IMR-90 (cell line): ENCODE measurements at regions not wholly inside any gene's neighbourhood (a gene's known extent, or its start where the extent isn't known, plus 50 kb on each side); places are given as distances from the start of the nearest gene placed in this dataset.

Experiments used
- ATAC-seq: fragments of 200-7000 bp; cut with Tn5 transposase; 2 replicates; pipeline ENCODE4 v1.9.1; 2020; ENCODE audit warnings: low read depth, mild to moderate bottlenecking, moderate library complexity
- BruUV-seq: library from RNA; stranded (reverse); fragments of 400-500 nt; replicated peaks from 2 replicates; lab custom pipeline; 2021; lab: Mats Ljungman, UMichigan
- CTCF ChIA-PET: fragments of 300-600 bp; formaldehyde crosslinking; extraction: SDS; loops from one replicate; lab custom pipeline; 2021; ENCODE audit warnings: antibody characterized with exemption; lab: Yijun Ruan, JAX
- POLR2A ChIA-PET: fragments of 300-600 bp; sonication (Branson Sonifier 250); formaldehyde crosslinking; loops from one replicate; lab custom pipeline; 2022; ENCODE audit warnings: antibody characterized with exemption; ENCODE audit not compliant: unreplicated experiment; lab: Charles Lee
- DNase-seq: peaks from one replicate; pipeline ENCODE4 v3.0.0; 2013
- H2AFZ ChIP-seq: replicated peaks from 2 replicates; pipeline ENCODE3; 2013; ENCODE audit warnings: low read length, mild to moderate bottlenecking; ENCODE audit not compliant: poor library complexity
- H2AK5ac ChIP-seq: 2 replicates; pipeline ENCODE4 v1.6.1; 2013; ENCODE audit warnings: low read depth, low read length, inconsistent platforms
- H2AK9ac ChIP-seq: replicated peaks from 2 replicates; pipeline ENCODE3; 2013; ENCODE audit warnings: mild to moderate bottlenecking, low read depth, low read length, moderate library complexity; ENCODE audit not compliant: poor library complexity
- H2BK120ac ChIP-seq: 2 replicates; pipeline ENCODE4 v1.6.1; 2013; ENCODE audit warnings: low read depth, low read length, inconsistent platforms
- H2BK15ac ChIP-seq: 3 replicates; pipeline ENCODE4 v1.6.1; 2013; ENCODE audit warnings: low read depth, low read length, inconsistent platforms
- H2BK20ac ChIP-seq: 2 replicates; pipeline ENCODE4 v1.6.1; 2013; ENCODE audit warnings: low read depth, mild to moderate bottlenecking, inconsistent platforms, low read length, moderate library complexity
- H2BK5ac ChIP-seq: 2 replicates; pipeline ENCODE4 v1.6.1; 2013; ENCODE audit warnings: mild to moderate bottlenecking, low read depth, low read length, inconsistent platforms; ENCODE audit not compliant: poor library complexity, severe bottlenecking
- H3K14ac ChIP-seq: replicated peaks from 2 replicates; pipeline ENCODE4 v1.6.1; 2013; ENCODE audit warnings: low read depth, low read length, inconsistent platforms
- H3K18ac ChIP-seq: 2 replicates; pipeline ENCODE4 v1.6.1; 2013; ENCODE audit warnings: low read depth, low read length, control low read depth
- H3K23ac ChIP-seq: 2 replicates; pipeline ENCODE4 v1.6.1; 2013; ENCODE audit warnings: low read depth, low read length, inconsistent platforms
- H3K27ac ChIP-seq: 2 replicates; pipeline ENCODE4 v1.5.1; 2013; ENCODE audit warnings: mild to moderate bottlenecking, control low read depth, low read length; ENCODE audit not compliant: insufficient read depth
- H3K27me3 ChIP-seq: 2 replicates; pipeline ENCODE4 v1.6.1; 2013; ENCODE audit warnings: low read length; ENCODE audit not compliant: control insufficient read depth, insufficient read depth
- H3K36me3 ChIP-seq: 2 replicates; pipeline ENCODE4 v1.6.1; 2013; ENCODE audit warnings: low read length, mixed read lengths; ENCODE audit not compliant: control insufficient read depth, insufficient read depth
- H3K4ac ChIP-seq: 2 replicates; pipeline ENCODE4 v1.6.1; 2013; ENCODE audit warnings: low read depth, low read length, inconsistent platforms
- H3K4me1 ChIP-seq: 2 replicates; pipeline ENCODE4 v1.6.1; 2013; ENCODE audit warnings: low read length, mixed read lengths; ENCODE audit not compliant: control insufficient read depth, insufficient read depth
- H3K4me2 ChIP-seq: 2 replicates; pipeline ENCODE4 v1.6.1; 2013; ENCODE audit warnings: low read depth, mild to moderate bottlenecking, control low read depth, low read length, moderate library complexity
- H3K4me3 ChIP-seq: 2 replicates; pipeline ENCODE4 v1.5.1; 2013; ENCODE audit warnings: low read depth, mild to moderate bottlenecking, control low read depth, low read length, moderate library complexity; ENCODE audit not compliant: insufficient read depth
- H3K56ac ChIP-seq: 2 replicates; pipeline ENCODE4 v1.6.1; 2013; ENCODE audit warnings: low read length, inconsistent platforms; ENCODE audit not compliant: insufficient read depth; ENCODE audit errors: extremely low read depth
- H3K79me1 ChIP-seq, 2 experiments: 2 replicates each; pipeline ENCODE4 v1.6.1; 2013; ENCODE audit warnings: low read length in 2 of 2, inconsistent platforms in 1 of 2, low read depth in 1 of 2
- H3K9ac ChIP-seq: 2 replicates; pipeline ENCODE4 v1.6.1; 2013; ENCODE audit warnings: low read depth, low read length, control low read depth
- H3K9me1 ChIP-seq: 2 replicates; pipeline ENCODE4 v1.6.1; 2013; ENCODE audit warnings: low read length, inconsistent platforms; ENCODE audit not compliant: insufficient read depth
- H3K9me3 ChIP-seq: 2 replicates; pipeline ENCODE4 v1.6.1; 2013; ENCODE audit warnings: low read length; ENCODE audit not compliant: control insufficient read depth, insufficient read depth
- H4K20me1 ChIP-seq: 2 replicates; pipeline ENCODE4 v1.6.1; 2013; ENCODE audit warnings: low read length, inconsistent platforms; ENCODE audit not compliant: insufficient read depth
- H4K5ac ChIP-seq: 2 replicates; pipeline ENCODE4 v1.6.1; 2013; ENCODE audit warnings: mild to moderate bottlenecking, low read depth, low read length, control low read depth
- H4K8ac ChIP-seq, 2 experiments: 2 replicates each; pipeline ENCODE4 v1.6.1; 2013; ENCODE audit warnings: low read depth in 2 of 2, low read length in 2 of 2, control low read depth in 1 of 2, inconsistent platforms in 1 of 2
- H4K91ac ChIP-seq: 2 replicates; pipeline ENCODE4 v1.6.1; 2013; ENCODE audit warnings: low read depth, low read length, inconsistent platforms; ENCODE audit not compliant: insufficient read depth
- BHLHE40 ChIP-seq: fragments of 150-350 bp; IDR thresholded peaks from 2 replicates; pipeline ENCODE4 v1.6.1; 2016; ENCODE audit warnings: mild to moderate bottlenecking, low read depth, low read length
- CHD1 ChIP-seq: IDR thresholded peaks from 2 replicates; pipeline ENCODE4 v1.6.1; 2012; ENCODE audit warnings: low read depth, low read length, improper control_type of control experiment
- MAFK ChIP-seq: IDR thresholded peaks from 2 replicates; pipeline ENCODE4 v1.6.1; 2012; ENCODE audit warnings: low read depth, low read length, improper control_type of control experiment
- MAZ ChIP-seq: IDR thresholded peaks from 2 replicates; pipeline ENCODE4 v1.6.1; 2012; ENCODE audit warnings: low read depth, mild to moderate bottlenecking, low read length, improper control_type of control experiment, moderate library complexity, borderline replicate concordance
- NFE2L2 ChIP-seq: fragments of 150-350 bp; IDR thresholded peaks from 2 replicates; pipeline ENCODE4 v1.6.1; 2016; ENCODE audit warnings: low read depth, mild to moderate bottlenecking, low read length
- POLR2A ChIP-seq: IDR thresholded peaks from 2 replicates; pipeline ENCODE4 v1.6.1; 2012; ENCODE audit warnings: mild to moderate bottlenecking, low read depth, low read length
- SMC3 ChIP-seq: fragments of 150-350 bp; IDR thresholded peaks from 2 replicates; pipeline ENCODE4 v1.6.1; 2016; ENCODE audit warnings: low read depth, mild to moderate bottlenecking, antibody characterized with exemption, low read length, moderate library complexity
- WGBS, 2 experiments: methylation state at CpG; one replicate each; pipeline versions ENCODE4 v1.1.5 to v1.1.7; 2013; ENCODE audit warnings: missing lambda C conversion rate in 2 of 2; ENCODE audit not compliant: insufficient read length in 1 of 2; ENCODE audit errors: extremely low coverage in 2 of 2; 5-methylcytosine and 5-hydroxymethylcytosine counted together
- dilution Hi-C: fragments of 300-500 bp; cut with HindIII; formaldehyde crosslinking; loops from one replicate; pipeline ENCODE4 v1.14.3; 2018; ENCODE audit warnings: low sequenced_read_pairs; ENCODE audit not compliant: unreplicated experiment
- in situ Hi-C: fragments of 300-500 bp; cut with MboI; formaldehyde crosslinking; loops from 3 replicates; pipeline ENCODE4 v1.14.3; 2019; ENCODE audit warnings: low sequenced_read_pairs, inconsistent platforms, mixed read lengths
- intact Hi-C: fragments of 100-400 bp; cut with micrococcal nuclease; formaldehyde crosslinking; loops from 2 replicates; pipeline ENCODE4 v1.10.0; 2022

DNA sequence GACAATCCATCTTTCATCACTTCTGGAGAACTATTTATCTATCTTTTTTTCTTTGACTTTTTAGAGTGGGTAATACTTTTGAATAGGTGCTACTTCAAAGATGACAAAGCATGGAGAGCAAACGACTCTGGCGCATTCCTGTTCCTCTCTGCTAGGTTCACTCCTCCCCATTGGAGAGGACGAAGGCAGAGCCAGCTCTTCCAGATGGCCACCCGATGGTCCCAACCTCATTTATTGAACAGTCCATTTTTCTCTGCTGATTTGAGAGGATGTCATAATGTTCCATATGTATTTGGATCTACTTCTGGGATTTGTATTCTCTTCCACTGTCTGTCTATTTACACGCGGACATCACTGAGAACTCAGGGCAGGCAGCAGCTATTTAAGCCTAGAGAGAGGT is 284.3 kb upstream of the CXCR4 start:
- in situ Hi-C loops = no loop called here
- no peak for DNase-seq
- H2BK15ac ChIP-seq = no peak overlapping the region
- H3K36me3 ChIP-seq = no peaks in the 10 kb centered on the region
- no peak overlapping the region for H3K4me2 ChIP-seq
- no peaks in the 10 kb centered on the region for H3K4me1 ChIP-seq
- no peak overlapping the region for H2AK9ac ChIP-seq
- H3K27ac ChIP-seq = no peak overlapping the region
- BruUV-seq = no TSS peak
- intact Hi-C loops = no loop called here
- ATAC-seq = no peak
- WGBS, 2 experiments = no CpG with 5 or more reads among the region's 6 CpGs
- H2BK120ac ChIP-seq = no peak overlapping the region
- no peak overlapping the region for H3K9ac ChIP-seq
- TF ChIP-seq SMC3 (no peak), POLR2A (no peak), BHLHE40 (no peak), CHD1 (no peak), MAZ (no peak), NFE2L2 (no peak), MAFK (no peak)
- no peak overlapping the region for H3K4me3 ChIP-seq
- no peaks in the 10 kb centered on the region for H3K27me3 ChIP-seq
- no peaks in the 10 kb centered on the region for H3K79me1 ChIP-seq
- no peak overlapping the region for H4K91ac ChIP-seq
- H4K5ac ChIP-seq = no peak overlapping the region
- no peak overlapping the region for H3K18ac ChIP-seq
- ChIA-PET POLR2A (no interaction called here), CTCF (no interaction called here)
- H3K14ac ChIP-seq = no peak overlapping the region
- no peak overlapping the region for H3K23ac ChIP-seq
- H2BK5ac ChIP-seq = no peak overlapping the region
- dilution Hi-C loops = no loop called here
- H2BK20ac ChIP-seq = no peak overlapping the region
- no peak overlapping the region for H3K4ac ChIP-seq
- no peak overlapping the region for H2AFZ ChIP-seq
- H4K8ac ChIP-seq = no peak overlapping the region
- no peaks in the 10 kb centered on the region for H3K9me1 ChIP-seq
- H3K9me3 ChIP-seq = no peaks in the 10 kb centered on the region
- no peak overlapping the region for H2AK5ac ChIP-seq
- H4K20me1 ChIP-seq = no peaks in the 10 kb centered on the region
- H3K56ac ChIP-seq = no peak overlapping the region
